ENCODE measurements at regions not wholly inside any gene's neighbourhood (a gene's known extent, or its start where the extent isn't known, plus 50 kb on each side); places are given as distances from the start of the nearest gene placed in this dataset.

DNA sequence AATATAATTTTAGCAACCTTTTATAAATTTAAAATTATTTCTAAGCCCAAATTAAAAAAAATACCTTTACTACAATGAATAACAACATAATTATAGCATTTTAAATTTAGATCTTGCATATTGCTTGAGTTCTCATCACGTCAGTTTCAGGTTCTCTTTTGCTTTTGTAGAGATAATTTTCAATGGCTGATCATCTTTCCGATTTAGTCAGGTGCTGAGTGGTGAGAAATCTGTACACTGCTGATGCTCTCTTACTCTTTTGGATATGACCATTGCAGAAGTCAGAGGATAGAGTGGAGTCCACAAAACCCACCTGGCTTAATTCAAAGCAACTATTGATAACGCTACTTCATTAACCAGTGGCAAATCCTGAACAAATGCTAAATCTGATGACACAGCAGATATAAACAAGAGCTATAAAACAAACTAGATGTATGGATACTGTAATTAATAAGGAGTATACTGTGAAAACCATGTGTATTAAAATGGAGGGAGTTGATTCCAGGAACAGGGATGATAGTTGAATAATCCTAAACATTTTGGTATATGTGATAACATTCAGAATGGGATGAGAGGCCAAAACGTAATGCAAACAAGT is 394.8 kb downstream of the CSNK1G3 start:
- DNase-seq = no peak

GRCh38 chr5:123885081-123885480 is 373.1 kb downstream of the CSNK1G3 start:
- DNase-seq = no peak

GRCh38 chr5:123882965-123883345 is 371.0 kb downstream of the CSNK1G3 start:
- no peak for DNase-seq

GRCh38 chr5:123882319-123882964 is 370.5 kb downstream of the CSNK1G3 start:
- no peak for DNase-seq

GRCh38 chr5:123881759-123882244 is 369.8 kb downstream of the CSNK1G3 start:
- DNase-seq = no peak

GRCh38 chr5:123880875-123881274 is 368.9 kb downstream of the CSNK1G3 start:
- no peak for DNase-seq

DNA sequence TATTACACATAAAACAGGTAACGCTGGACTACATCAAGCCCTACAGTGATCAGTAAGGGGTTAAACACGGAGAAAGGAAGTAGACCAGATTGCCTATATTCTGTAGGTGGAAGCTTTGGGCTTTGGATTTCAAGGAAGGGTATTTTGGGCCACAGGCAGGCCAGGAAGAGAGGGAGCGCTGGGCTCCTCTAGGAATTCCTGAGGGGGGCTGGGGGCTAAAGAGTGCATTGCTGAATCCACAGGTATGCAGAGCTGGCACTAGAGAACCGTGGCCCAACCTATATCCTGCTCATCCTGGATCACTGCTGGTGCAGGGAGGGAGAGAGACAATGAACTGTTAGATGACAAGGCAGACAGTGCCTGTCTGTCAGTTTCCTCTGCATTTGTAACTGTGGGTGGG is 367.1 kb downstream of the CSNK1G3 start:
- no peak for DNase-seq

- no peak for DNase-seq
These were observed 364.4 kb downstream of the CSNK1G3 start for GRCh38 chr5:123876276-123876790.

DNA sequence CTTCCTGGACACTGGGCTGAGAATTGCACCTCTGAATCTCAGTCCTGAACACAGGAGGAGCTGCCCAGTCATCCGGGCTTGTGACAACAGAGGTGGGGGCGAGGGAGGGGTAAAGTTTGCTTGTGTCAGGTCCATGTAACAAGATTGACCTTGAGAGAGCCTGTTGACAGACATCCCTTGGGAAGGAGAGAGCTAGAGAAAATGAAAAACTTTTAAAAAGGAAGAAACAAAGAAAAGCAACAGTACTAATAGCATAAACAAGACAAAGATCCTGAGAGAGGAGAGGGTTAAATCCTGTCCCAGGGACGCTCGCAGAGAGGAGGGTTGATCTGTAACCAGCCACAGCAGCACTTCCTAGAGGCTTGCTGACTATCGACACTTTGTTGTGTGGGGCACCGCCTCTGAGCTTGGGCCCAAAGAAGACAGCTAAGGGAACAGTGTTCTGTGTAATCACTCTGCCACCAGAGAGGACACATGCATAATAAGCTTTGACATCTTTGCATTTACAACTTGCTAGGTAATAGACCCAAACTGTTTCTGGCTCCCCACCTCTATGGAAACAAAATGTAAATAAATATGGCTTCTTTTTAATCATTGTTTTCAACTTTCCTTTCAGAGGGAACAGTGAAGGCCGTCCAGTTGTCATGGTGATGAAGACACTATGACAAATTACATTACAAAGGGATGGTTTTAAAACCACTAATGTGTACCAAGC is 363.7 kb downstream of the CSNK1G3 start:
- DNase-seq = no peak

DNA sequence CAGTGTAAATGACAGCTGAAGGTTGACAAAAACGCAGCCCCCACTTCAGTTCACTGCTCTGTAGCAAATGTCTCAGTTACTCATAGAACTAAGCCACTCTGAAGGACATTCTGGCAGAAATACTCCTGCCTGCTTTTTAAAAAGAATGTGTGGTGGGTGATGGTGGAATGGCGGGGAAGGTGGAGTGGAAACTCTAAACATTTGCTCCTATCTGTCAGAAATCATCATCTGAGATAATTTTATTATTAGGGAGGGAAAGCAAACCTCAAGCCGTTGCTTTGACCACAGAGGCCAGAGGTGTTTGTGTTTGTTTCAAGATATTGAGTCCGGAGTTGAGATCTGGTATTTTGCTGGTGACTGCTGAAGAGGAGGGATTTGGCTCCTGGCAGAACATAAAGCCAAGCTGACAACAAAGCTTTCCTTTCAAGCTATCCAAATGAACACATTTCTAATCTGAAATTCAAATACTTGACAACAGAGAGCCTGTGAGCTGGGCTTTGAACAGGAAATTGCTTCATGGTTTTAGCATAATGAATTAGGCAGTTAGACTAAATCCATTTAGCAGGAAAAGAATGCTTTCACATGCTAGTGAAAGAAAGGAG is 362.7 kb downstream of the CSNK1G3 start:
- DNase-seq = no peak

GRCh38 chr5:123873846-123874245 is 361.9 kb downstream of the CSNK1G3 start:
- no peak for DNase-seq

GRCh38 chr5:123871373-123871772 is 359.4 kb downstream of the CSNK1G3 start:
- no peak for DNase-seq

GRCh38 chr5:123868881-123869280 is 356.9 kb downstream of the CSNK1G3 start:
- no peak for DNase-seq

- no peak for DNase-seq
These were observed 356.3 kb downstream of the CSNK1G3 start for GRCh38 chr5:123868267-123868666.

GRCh38 chr5:123865641-123866040 is 353.7 kb downstream of the CSNK1G3 start:
- DNase-seq = no peak

DNA sequence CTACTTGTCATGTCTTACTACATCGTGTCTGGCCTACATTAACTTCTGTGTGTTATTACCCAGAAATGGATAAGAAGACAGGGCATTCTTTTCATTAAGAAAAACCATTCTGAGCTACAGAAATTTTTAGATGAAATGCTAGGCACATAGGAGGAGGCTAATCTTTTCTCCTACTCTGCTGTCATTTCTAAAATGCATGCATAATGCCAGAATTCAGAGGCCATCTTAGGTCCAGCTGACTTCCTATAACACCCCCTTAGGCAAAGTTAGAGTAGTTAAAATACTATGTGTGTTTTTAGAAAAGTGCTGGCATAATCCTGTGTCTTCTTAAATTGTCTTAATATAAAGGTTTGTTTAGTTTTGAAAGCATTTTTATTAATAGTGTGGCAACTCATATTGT is 352.6 kb downstream of the CSNK1G3 start:
- no peak for DNase-seq

GRCh38 chr5:123858938-123859337 is 347.0 kb downstream of the CSNK1G3 start:
- DNase-seq = no peak

DNA sequence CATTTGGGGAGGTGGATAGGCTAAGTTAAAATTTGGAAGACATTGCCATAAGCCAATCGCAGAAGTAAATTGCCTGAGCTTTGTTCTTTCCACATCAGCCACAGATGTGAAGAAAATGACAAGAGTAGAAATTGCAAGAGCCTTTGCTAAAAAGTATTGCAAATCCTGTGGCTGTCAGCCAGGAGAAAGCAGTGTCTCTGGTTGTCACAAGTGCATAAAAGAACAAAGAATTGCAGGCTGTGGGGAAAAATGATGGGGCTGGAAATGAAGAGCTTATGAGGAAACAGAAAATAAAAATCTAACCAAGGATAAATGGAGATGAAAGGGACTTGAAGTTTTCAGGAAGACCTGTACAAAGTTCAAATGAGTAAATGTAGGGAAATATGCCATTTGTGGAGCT is 344.8 kb downstream of the CSNK1G3 start:
- DNase-seq = no peak

GRCh38 chr5:123855609-123856008 is 343.6 kb downstream of the CSNK1G3 start:
- DNase-seq = no peak

DNA sequence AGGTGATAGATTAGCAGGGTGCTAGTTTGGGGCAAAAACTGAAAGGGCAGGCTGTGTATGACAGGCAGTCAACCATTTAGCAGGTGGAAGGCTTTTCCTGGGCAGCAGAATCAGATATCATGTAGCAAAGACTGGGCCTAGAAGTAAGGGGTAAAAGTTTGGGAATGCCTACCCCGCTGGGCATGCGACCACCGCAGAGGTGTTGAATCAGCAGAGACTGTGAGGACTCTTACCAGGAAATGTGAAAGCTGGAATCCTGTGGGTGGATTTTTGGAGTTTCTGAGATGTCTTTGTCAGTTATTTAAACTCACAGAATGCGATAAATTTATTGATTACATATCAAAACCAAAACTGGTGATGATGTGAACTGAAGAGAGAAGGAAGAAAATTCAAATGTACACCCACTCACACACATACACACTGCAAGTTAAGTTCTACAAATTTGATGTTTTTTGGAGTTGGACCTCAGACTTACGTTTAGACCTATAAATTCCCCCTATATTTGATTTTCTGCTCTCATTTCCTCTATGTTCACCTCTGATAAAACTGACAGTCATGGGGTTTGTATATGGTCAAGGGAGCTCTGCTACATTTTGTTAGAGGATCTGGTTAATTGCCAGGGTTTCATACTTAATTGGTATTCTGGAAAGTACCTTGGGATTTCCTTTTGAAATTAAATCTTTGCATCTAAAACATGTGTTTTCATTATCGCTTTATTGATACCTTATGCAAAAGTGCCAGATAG is 333.6 kb downstream of the CSNK1G3 start:
- no peak for DNase-seq

DNA sequence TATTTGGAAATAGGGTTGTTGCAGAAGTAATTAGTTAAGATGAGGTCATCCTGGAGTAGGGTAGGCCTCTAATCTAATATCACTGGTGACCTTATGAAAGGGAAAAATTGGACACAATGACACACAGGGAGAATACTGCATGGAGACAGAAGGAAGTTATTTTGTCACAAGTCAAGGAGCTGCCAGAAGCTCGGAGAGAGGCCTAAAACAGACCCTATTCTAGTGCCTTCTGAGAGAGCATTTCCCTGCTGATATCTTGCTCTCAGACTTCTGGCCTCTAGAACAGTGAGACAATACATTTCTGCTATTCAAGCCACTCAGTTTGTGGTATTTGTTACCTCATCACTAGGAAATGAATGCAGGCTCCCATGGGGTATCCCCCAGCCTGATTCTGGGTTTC is 332.9 kb downstream of the CSNK1G3 start:
- no peak for DNase-seq

- DNase-seq = no peak
These were observed 323.4 kb downstream of the CSNK1G3 start for GRCh38 chr5:123835421-123835820.

DNA sequence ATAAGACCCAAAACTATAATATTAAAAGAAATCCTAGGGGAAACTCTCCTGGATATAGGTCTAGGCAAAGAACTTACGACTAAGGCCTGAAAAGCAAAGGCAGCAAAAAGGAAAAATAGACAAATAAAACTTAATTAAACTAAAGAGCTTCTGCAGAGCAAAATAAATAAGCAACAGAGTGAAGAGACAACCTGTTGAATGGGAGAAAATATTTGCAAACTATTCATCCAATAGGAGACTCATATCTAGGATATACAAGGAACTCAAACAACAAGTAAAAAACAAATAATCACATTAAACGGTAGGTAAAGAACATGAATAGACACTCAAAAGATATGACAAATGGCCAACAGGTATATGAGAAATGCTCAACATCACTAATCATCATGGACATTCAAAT is 318.6 kb downstream of the CSNK1G3 start:
- DNase-seq = no peak
